Glomerular visceral epithelial cell (primary cell): ENCODE measurements at regions not wholly inside any gene's neighbourhood (a gene's known extent, or its start where the extent isn't known, plus 50 kb on each side); places are given as distances from the start of the nearest gene placed in this dataset.
A peak's percentile ranks its signal among the peaks of the same experiment; 100 is the strongest.

Experiments
- DNase-seq: peaks from one replicate; pipeline ENCODE4 v3.0.0-alpha.2; 2016; ENCODE audit errors: extremely low spot score

- DNase-seq = no peak
These were observed 360.0 kb upstream of the ZNF462 start for GRCh38 chr9:106502930-106503329.

GRCh38 chr9:106503759-106504158 is 359.2 kb upstream of the ZNF462 start:
- DNase-seq = no peak

DNA sequence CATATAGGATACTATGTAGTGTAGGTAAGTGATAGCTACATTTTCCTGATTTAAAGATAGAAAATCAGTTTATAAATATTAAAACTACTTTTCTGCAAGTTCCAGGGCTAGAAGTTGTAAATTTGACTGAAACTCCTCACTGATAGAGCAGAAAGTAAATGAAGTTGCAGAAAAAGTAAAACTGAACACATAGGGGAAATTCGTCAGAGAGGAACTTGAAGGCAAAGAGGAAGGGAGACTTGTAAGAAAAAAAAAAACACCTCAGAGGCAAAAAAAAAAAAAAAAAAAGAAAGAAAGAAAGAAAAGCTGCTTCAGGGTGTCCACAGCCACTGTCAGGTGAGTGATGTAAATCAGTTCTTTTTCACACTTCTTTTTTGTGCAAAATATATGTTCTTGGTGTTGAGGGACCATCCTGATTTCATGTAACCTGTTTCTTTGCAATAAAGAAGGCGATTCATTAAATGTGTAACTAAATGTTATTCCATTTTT is 336.2 kb upstream of the ZNF462 start:
- no peak for DNase-seq

DNA sequence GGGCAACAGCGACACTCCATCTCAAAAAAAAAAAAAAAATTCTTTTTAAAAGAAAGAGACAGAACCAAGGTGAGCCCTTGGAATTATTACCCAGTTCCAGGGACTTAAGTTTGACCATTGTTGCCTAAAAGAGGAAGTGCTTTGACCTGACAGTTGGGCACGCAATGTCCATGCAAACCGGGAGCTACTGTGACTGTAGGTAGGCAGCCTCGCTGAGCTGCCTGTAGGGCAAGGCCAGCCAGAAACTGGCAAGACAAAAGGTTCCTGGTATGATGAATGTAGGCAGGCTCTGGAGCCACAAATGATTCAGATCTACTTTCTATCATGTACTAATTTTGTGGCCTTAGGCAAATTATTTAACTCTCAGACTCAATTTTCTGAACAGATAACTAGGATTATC is 334.8 kb upstream of the ZNF462 start:
- no peak for DNase-seq

- DNase-seq = no peak
These were observed 333.4 kb upstream of the ZNF462 start for GRCh38 chr9:106529616-106530015.

- no peak for DNase-seq
These were observed 331.5 kb upstream of the ZNF462 start for GRCh38 chr9:106531491-106531890.

DNA sequence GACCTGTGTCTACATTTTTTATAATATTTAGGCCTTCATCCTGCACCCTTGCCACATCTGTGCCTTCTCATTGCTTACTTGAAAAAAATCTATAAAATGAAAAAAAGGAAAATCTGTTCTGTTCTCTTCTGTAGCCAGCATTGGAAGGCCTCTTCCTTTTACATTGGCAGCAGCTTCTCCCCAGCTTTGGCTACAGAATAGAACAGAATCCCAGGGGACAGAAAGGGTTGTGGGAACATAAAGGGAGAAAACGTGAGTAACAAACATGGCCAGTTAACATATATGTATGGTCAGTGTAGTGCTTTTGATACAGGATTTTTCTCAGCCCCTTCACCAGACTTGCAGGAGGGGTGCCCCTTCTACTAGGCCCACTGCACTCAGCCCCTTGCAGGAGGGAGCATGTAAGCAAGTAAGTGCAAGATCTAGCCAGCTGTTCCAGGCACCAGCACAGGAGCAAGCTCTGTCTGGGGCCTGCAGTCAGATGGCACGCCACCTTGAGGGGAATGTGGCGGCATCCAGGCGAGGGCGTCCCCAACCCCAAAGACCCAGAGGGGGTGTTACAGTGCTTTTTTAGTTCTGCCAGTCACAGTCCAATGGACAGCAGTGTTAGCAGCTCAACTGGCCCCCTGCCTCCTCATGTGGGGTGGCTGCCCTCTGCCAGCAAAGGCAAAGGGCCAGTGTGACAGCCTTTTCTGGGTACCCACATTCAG is 330.5 kb upstream of the ZNF462 start:
- DNase-seq = no peak

DNA sequence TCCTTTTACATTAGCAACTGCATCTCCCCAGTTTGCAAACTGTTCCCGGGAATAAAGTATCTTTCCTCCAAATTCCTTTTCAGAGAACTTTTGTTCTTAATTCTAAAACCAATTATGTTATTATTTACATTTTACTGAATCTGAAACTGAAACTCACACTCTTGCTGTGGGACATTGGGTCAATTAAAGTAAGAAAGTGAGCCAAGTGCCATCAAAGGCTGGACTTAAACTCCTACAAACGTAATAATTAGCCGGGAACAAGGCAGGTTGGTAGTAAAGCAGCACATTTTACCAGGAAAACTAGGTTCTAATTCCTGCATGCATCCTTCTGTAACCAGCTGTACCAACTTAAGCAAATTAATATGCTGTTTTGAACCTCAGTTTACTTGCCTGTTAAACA is 328.2 kb upstream of the ZNF462 start:
- DNase-seq = no peak

DNA sequence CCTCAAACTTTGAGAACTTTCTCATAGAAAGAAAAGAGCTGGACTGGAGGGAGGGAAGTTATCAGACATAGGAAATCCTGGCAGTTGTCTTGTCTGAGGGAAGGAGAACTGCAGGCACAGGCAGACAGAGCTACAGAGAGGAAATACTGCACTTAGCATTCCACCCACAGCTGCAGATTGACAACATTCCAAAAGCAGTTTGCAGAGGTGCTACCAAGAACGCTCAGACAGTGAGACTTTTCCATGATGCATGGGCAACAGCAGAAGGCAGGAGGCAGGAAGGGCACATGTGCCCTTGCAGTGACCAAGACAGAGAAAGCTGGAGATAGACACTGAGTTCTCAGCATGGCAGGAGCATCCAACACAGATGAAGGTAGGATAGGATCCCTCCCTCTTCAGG is 327.5 kb upstream of the ZNF462 start:
- DNase-seq = no peak

- DNase-seq = no peak
These were observed 304.8 kb upstream of the ZNF462 start for GRCh38 chr9:106557996-106558667.

- DNase-seq = no peak
These were observed 302.4 kb upstream of the ZNF462 start for GRCh38 chr9:106560540-106560939.

- no peak for DNase-seq
These were observed 287.1 kb upstream of the ZNF462 start for GRCh38 chr9:106575823-106576222.

- no peak for DNase-seq
These were observed 286.7 kb upstream of the ZNF462 start for GRCh38 chr9:106576232-106576760.

- no peak for DNase-seq
These were observed 285.8 kb upstream of the ZNF462 start for GRCh38 chr9:106577121-106577520.

DNA sequence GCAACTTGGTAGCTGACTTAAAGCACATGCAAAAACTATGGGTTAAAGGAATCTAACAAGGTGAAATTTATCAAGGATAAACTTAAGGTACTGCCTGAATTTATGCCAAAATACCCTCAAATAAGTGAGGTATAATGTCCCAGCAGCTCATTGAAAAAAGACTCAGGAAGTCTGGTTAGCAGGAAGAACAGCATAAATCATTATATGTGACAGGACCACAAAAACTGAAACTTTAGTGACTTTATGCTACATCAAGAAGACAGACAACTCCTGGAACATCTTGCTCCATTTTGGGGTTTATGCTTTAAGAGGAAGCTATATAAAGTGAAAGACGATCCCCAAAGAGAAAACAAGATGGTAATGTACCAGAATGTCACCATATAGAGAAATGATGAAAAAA is 282.4 kb upstream of the ZNF462 start:
- no peak for DNase-seq

DNA sequence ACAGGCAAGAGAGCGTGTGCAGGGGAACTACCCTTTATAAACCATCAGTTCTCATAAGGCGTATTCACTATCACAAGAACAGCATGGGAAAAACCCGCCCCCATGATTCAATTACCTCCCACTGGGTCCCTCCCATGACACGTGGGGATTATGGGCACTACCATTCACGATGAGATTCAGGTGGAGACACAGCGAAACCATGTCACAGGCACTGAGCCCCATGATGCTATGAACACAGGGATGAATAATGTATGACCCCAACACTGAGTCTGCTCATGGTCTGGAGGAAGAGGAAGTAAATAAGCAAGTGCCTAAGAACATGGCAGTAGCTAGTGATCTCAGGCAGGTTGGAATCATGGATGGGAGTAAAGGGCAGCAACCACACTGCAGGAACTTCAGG is 281.0 kb upstream of the ZNF462 start:
- DNase-seq = no peak

DNA sequence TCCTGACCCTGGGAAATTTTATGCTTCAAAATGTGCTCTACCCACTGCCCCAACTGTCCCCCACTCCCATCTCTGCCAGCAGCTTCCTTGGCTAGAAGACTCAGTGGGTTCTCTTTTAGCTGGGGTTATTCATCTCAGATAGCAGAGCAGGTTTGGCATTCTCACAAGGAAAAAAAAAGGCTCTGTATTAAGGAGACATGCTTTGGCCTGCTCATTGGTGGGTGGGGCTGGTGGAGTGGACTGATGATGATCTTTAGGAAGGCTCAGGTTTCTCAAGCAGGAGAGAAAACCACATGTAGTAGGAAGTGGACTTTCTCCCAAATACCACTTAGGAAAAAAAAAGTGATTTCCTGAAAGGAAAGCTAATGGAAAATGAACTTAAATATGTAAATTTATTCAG is 279.2 kb upstream of the ZNF462 start:
- no peak for DNase-seq

GRCh38 chr9:106587042-106587441 is 275.9 kb upstream of the ZNF462 start:
- peak; percentile 5 for DNase-seq

DNA sequence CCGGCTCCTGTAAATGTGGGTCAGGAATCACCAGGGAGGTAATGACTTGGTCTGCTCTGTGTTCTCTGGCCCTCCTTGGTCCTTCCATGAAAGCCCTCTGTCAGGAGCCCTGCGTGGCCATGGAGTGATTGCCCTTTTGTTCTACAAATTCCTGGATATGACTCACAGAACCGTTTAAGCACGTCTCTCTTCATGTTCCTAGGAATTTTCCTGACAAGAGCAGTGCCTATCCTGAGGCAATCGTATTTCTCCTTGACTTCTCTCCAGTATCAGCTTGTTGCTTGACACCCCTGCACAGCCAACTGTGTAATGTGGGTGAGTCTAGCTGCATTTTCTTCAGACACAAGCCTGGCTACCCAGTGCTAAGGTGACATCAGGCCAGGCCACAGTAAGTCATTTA is 274.3 kb upstream of the ZNF462 start:
- peak; percentile 29 for DNase-seq

- no peak for DNase-seq
These were observed 272.0 kb upstream of the ZNF462 start for GRCh38 chr9:106590759-106591505.

DNA sequence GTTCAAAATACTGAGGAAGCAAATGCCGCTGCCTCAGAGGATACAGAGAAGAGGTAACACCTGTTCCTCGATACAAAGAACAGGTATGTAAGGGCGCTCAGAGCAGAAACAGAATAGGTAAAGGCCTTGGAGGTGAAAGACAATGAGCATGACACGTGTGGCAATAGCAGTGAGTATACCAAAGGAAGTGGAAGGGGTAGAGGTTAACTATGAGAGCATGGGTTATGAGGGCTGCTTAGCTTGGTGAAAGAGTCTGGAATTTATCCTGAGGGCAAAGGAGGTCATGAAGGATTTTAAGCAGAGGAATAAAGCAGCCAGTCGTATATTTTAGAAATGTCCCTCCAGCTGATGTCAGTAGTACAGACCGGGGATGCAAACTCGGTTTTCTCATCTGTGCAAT is 269.8 kb upstream of the ZNF462 start:
- DNase-seq = no peak

DNA sequence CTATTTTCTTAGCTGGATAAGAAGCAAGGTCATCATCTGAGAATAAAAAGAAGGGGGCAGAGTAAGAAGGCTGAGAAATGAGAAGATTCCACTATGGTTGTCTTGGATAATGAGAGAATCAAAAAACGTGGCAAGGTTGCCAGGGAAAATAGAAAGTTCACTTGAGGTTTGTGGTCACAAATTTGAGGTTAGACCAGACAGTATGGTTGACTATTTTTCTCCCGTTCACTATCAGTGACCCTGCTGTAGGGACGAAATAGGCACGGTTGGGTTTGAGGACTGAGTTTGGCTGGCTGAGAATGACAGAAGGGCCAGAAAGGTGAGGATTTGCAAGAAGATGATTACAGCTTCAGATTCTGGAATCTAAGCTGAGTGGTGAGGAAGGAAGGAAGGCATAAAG is 266.0 kb upstream of the ZNF462 start:
- peak; percentile 26 for DNase-seq
